HG03175 (cell line): ENCODE measurements at regions not wholly inside any gene's neighbourhood (a gene's known extent, or its start where the extent isn't known, plus 50 kb on each side); places are given as distances from the start of the nearest gene placed in this dataset.

Source experiments
- ATAC-seq: cut with Tn5 transposase; IDR thresholded peaks from one replicate; pipeline ENCODE4 v1.9.1; 2021; ENCODE audit warnings: mild to moderate bottlenecking, moderate library complexity; ENCODE audit not compliant: unreplicated experiment

DNA sequence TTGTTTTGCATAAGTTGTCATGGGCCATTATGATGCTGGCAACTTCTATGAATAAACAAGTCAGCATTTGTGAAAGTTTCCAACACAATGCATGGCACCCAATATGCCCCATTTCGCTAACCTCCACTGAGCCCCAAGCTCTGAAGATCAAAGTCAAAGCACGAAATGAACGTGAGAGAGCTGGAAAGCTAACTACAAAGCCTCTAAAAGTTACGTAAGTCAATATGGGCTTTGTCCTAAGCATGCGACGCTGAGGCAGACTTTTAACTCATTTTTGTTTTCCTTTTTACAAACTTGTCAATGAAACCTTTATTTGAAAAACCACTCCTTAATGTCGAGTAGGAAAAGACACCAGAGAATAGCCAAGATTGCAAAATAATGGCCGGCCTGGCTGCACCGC is 131.6 kb upstream of the NUDT7 start:
- ATAC-seq, result no peak

DNA sequence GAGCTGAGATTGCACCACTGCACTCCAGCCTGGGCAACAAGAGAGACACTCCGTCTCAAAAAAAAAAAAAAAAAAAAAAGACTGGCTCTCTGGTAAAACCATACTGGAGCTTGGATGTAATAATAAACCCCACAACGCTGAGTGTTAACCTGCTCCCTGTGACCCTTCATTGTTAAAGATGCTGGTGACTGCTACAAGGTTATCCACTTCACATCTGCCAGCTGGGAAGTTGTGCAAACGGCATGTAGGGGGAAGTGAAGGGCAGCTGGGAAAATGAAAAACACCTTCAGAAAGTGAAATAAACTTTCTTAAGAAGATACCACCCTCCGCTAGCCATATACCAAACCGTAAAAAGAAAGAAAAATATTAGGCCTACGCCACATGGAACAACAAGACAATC is 131.0 kb upstream of the NUDT7 start:
- ATAC-seq, result no peak

DNA sequence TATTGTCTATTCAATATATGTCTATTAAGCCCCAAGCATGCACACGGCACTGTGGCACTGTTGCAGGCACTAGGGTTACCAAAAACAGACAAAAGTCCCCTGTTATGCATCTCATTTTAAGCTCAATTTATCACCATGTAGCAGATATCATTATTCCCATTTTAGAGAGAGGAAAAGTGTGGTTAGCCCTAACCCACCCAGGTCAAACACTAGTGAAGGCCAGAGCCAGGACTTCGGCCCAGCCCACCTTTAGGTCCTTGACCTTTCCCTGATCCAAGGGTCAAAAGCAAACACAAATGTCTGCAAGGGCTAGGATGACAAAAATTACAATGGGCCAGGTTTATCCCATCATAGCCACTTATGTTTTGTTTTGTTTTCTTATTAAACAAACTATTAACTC is 130.3 kb upstream of the NUDT7 start:
- no peak for ATAC-seq

DNA sequence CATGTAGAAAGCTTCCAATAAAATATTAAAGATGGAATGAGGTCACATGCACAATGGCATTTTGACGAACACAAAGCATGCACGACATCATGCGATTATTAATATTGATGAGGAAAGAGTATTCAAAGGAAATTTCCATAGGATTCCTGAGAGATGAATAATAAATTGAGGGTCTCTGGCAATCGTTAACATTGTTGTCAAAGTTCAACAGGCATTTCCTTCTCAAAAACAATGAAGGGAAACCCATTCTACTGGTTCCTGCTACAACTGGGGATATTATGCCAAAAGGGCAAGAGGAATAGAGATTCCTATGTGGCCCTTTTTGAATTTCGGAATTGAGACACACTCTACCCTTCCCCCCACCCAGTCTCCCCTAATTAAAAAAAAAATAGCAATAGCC is 128.3 kb upstream of the NUDT7 start:
- ATAC-seq, result no peak

DNA sequence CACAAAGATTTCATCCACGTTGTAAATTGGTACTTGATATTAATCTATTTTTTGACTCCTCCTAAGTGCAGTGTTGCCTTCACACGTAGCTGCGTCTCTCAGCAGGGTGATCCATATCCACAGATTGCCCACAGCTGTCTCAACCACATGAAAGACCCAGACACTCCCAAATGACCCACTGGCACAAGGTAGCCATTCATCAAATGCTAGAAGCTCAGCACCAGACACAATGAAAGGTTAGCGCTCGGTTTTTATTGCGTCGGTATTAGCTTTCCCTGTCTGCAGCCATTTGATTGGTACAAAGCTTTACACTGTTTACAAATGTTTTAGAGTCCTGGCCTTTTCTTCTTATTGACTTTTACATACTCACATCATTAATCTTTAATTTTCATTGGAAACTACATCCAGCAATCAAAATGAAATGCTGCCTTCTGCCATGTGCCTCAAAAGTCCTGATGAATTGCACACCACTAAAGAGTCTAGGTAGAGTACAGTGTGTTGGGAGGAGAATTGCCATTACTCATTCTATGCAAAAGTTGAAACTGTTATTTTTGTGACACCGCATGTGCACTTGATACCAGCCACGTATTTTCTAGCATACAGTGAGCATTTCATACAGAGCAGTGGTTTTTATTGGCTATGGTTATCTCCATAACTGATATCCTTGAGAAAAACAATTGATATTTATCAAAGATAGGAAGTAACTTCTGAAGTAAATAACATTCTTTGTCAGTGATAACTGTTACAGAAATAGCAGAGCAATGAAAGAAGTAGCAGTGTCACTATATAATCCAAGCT is 127.3 kb upstream of the NUDT7 start:
- ATAC-seq, result no peak

DNA sequence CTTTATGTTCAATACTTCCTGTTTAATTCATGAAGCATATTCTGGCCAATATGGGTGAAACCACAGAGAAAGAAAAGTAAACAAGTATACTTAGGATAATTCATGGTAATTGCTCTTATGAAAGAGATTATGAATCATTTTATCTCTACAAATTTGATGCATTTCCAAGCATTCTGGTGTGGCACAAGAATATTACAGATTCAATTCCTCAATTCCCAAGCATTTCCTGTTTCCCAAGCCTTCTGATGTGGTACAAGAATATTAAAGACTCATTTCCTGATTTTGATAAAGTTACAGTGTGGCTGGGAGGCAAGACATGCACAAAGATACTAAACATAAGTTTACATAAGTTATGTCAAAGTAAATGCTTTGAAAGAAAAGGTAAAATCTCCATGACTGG is 126.1 kb upstream of the NUDT7 start:
- ATAC-seq, result no peak

DNA sequence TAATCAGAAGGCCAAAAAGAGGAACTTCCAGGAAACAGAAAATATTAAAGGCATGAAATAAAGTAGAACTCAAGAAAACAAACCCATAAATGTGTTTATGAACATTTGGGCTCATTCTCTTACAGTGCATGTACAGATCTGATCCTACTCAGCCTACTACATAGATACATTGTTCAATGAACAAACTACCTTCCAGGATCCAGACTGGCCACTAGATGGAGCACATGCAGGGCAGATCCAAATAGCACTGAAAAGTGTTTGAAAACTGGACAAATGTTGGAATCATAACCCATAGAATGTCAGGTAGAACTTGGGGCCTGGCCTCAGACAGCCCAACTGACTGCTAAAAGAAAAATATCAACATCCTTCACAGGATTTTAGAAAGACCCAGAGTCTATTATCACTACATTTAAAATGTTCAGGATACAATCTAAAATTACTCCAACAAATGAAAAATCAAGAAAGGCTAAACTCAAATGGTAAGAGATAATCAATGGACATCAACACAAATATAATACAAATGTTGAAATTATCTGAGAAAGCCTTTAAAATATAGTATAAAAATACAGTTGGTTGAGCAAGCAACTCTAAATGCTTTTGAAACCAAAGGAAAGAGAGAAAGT is 122.4 kb upstream of the NUDT7 start:
- ATAC-seq, result no peak

DNA sequence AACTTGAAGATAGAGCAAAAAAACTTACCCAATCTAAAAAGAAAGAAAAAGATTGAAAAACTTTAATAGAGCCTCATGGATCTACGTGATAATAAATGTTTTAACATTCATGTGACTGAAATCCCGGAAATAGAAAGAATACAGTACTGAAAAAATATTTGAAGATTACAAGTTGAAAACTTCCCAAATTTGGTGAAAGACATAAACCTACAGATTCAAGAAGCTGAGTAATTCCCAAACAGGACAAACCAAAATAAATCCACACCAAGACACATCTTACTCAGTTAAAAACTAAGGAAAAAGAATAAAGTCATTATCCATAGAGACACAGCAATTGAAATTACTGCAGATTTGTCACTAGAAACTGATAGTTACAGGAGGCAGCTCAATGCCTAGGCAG is 121.8 kb upstream of the NUDT7 start:
- ATAC-seq, result no peak

DNA sequence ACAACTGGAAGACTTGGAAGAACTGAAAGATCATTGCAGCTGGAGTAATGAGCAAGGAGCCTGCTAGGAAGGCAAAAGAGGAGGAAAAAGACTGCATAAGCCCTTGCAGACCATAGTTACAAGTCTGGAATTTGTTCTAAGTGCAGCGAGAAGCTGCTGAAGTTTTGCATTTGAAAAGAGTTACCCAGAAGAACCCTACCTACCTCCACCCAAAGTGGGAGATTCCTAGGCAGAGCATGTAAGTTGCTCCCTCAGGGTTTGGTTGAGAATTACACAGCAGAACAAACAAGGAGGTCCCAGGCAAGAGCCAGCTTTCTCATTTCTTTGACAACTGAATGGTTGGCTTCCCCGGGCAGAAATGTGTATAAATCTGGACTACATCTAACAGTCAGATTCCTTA is 118.7 kb upstream of the NUDT7 start:
- no peak for ATAC-seq

DNA sequence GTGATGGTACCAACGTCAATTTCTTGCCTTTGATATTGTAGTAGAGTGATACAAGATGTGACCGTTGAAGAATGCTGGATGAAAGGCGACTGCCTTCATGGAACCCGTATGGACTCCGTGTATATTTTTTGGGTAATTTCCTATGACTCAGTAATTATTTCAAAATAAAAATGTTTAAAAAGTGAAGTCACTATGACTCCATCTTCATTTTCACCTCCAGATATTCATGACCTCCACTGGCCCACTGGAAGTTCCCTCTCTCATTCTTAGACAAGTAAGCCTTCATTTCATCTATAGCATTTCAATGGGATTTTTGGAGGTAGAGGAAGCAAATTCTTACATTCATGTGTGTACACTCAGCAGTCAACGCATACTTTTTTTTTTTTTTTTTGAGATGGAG is 111.8 kb upstream of the NUDT7 start:
- ATAC-seq, result no peak

DNA sequence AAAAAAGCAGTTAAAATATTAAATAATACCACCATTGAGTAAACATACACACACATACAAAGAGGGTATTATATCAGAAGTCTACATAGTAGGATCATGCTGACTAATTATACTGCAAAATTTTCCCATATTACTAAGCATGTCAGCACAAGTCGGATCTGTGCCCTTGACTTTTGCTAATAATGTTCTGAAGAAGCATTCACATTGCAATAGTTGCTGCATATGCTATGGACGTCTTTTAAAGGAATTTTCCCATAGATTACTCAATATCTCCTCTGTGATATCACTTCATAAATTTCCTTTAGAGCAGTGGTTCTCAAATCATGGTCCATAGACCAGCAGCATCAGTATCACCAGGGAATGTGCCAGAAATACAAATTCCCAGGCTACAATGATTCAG is 110.9 kb upstream of the NUDT7 start:
- no peak for ATAC-seq

DNA sequence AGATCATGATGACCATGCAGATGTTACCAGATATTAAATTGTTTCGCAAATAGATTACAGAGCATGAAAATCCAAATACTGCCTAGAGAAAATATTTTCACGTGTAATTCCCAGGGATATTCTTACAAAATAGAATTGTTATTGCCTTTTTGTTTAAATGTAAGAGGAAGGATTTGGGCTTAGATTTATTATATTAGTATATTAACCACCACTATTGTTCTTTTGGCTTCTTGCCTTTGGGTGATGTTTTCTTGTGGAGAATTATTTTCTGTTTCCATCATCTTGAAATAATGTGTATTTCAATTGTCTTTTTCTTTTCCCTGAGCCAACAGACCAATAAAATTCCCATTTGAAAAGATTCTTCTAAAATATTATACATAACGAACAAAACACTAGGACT is 109.7 kb upstream of the NUDT7 start:
- no peak for ATAC-seq

DNA sequence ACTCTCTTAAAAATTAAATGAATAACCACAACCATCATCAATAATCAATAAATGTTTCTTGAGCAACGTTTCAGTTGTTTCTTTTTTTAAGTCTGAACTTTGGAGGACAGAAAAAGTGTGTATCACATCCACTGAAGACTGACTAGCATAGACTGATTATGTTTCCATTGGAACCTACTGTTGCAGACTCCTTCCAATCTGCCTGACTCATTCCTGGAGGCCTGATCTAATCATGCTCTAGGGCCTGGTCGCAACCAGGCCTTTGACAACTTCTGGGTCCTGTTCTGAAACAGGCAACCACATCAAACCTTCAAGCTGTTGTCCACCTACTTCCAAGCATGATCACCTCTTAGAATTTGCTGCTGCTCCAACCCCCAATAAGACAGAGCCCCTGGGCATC is 109.2 kb upstream of the NUDT7 start:
- no peak for ATAC-seq

DNA sequence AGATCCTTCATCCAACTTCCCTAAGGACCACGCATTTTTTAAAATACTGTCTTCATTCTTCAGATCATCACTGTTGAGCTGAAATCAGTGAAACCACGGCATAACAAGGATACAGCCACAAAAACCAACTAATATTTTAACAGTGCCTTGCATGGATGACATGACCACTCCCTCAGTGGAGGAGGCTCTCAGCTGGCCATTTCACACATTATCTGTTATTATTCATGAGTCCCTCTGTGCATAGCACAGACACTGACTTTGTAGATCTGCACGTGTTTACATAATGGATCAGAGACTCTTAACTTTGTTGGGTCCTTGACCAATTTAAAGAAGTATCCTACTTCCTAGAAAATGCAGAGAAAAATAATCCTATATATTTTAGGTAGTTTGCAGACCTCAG is 104.8 kb upstream of the NUDT7 start:
- no peak for ATAC-seq

DNA sequence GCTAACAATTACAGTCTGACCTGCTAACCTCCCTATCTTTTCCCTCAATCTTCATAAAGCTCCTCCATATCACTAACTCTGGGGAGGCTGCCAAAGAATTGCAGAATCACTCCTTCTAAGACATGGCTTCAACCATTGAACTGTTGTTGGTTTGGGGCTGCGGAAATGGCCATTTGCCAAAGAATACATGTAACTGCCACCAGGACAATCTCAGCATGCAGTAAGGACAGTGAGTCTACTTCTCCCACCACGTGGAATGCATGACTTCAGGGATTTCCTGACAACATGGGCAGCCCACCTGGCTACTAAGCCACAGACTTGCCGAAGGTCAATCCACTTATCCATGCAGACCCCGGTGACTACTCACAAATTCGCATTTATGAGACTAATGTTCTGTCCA is 104.3 kb upstream of the NUDT7 start:
- no peak for ATAC-seq

DNA sequence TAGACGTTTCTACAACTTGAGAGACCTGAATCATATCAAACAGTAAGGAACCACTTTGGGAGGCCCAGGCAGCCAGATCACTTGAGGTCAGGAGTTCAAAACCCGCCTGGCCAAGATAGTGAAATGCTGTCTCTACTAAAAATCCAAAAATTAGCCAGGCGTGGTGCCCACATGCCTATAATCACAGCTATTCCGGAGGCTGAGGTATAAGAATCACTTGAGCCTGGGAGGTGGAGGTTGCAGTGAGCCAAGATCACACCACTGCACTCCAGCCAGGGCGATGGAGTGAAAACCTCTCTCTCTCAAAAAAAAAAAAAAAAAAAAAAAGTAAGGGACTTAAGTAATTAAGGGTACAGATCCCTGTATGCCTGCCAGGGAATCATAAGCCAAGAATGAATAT is 103.4 kb upstream of the NUDT7 start:
- no peak for ATAC-seq

DNA sequence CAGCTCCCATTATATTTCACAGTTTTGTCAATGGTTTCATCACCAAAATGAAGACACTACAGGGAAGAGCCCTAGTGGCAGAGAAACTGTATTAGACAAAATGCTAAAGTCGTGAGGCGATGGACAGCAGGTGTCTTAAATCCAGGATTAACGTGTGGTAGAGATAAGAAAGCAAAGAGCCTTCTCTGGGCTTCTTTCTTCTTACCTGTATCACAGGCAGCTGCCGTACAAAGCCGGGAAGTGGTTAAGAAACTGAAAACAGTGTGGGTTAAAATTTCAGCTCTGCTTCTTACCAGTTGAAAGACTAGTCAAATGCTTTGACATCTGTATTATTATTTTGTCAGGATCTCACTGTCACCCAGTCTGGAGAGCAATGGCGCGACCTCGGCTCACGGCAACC is 98.2 kb upstream of the NUDT7 start:
- ATAC-seq, result no peak

DNA sequence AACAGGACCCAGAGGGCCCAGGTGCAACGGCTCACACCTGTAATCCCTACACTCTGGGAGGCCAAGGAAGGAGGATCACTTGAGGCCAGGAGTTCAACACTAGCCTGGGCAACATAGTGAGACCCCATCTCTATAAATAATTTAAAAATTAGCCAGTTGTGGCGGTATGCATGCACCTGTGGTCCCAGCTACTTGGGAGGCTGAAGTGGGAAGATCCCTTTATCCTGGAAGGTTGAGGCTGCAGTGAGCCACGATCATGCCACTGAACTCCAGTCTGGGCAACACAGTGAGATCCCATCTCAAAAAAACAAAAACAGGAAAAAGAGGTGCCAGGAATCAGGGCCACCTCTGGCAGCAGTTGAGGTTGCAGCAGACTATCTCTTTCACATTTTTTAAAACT is 85.7 kb upstream of the NUDT7 start:
- ATAC-seq, result no peak

DNA sequence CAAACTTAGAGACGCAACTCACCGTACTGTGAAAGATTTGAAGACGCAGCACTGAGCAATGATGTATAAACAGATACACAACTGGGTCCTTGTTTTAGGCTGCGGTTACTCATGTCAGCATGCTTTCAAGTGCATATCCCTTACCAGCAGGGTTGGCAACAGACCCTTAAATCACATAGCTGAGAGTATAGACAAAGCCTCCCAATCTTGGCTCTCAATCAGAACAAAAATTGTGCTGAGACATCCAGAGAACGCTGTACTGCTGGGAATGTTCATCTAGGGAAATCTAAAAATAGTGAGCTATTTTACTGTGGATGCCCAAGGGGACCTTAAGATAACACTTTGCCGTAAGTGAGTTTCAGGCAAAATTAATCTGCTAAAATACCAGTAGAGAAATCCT is 84.4 kb upstream of the NUDT7 start:
- no peak for ATAC-seq

DNA sequence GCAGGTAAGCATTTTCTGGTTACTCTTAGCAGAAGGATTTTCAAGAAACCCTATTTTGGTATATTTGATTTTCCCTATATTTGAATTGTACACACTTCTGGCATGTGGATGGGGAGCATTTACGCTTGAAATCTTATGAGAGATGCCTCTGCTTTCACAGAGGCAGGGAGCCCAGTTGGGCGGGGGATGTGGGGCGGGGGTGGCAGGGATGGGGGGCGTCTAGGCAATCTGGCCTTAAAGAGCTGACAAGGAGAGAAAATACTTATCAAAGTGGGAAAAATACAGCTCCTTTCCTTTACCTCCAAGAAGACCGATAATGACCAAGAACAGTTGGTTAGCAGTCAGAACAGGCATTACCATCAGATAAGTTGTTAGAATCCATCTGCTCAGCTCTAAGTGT is 79.1 kb upstream of the NUDT7 start:
- no peak for ATAC-seq

DNA sequence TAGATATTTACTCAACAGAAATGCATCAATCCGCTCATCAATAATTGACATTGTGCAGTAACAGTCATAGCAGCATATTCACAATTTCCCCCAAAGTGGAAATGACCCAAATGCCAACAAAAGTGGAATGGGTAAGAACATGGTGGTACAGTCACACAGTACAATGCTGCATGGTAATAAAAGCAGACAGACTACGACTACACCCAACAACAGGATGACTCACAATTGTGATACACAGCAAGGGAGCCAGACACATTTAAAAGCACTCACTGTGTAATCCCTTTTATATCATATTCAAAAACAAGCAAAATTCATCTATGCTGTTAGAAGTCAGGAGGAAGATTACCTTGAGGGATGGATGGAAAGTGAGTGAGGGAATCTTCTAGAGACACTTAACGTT is 76.5 kb upstream of the NUDT7 start:
- no peak for ATAC-seq

DNA sequence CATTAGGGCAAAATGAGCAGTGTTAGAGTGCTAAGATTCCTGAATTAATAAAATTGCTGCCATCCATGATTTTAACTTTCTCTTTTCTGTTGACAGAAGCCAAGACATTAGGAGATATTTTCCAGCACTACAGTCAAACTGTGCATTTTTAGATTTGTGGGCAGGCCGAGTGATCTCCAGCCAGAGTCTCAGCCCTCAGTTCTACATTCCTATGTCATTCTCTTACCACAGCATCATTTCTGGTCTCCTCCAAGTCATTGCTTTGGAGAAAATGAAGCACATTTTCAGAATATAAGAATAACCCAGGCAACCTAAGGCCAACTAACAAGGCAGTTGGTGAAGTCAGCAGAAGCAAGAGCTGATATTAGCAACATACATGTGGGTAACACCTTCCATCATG is 74.6 kb upstream of the NUDT7 start:
- no peak for ATAC-seq

DNA sequence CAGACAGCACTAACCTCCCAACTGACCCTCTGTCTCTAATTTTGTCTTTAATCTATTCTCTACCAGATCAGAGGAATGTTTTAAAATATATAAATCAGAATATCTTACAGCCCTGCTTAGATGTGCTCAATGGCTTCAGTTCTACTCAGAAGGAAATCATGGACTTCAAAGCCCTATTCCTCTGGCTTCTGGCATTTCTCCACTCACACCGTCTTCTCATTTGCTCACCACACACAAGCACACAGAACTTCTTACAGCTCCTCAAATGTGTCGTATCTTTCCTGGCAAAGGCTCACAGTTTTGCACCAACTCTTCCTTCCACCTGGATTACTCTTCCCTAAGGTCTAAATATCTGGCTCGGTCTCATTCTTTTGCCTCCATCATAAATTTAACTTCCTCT is 71.6 kb upstream of the NUDT7 start:
- no peak for ATAC-seq
